OCI-LY7 (cell line): ENCODE measurements at regions not wholly inside any gene's neighbourhood (a gene's known extent, or its start where the extent isn't known, plus 50 kb on each side); places are given as distances from the start of the nearest gene placed in this dataset.

Experiments used
- BruUV-seq: library from RNA; stranded (reverse); fragments of 400-500 nt; replicated peaks from 2 replicates; lab custom pipeline; 2021; lab: Mats Ljungman, UMichigan
- CTCF ChIA-PET: fragments of 300-600 bp; sonication (Branson Sonifier 250); formaldehyde crosslinking; loops from one replicate; lab custom pipeline; 2022; ENCODE audit warnings: antibody characterized with exemption; ENCODE audit not compliant: unreplicated experiment; lab: Charles Lee
- POLR2A ChIA-PET: fragments of 300-600 bp; sonication (Branson Sonifier 250); formaldehyde crosslinking; loops from one replicate; lab custom pipeline; 2022; ENCODE audit warnings: antibody characterized with exemption; lab: Charles Lee
- DNase-seq: peaks from one replicate; pipeline ENCODE4 v3.0.0-alpha.2; 2015; ENCODE audit warnings: low spot score
- H2AFZ ChIP-seq: fragments of 200-600 bp; sonication (generic), shearing (Covaris generic); 2 replicates; pipeline ENCODE4 v1.6.1; 2014; ENCODE audit warnings: mild to moderate bottlenecking, antibody characterized with exemption, low read length, moderate library complexity
- H3K27ac ChIP-seq: fragments of 200-600 bp; sonication (generic); 2 replicates; pipeline ENCODE4 v1.5.1; 2014; ENCODE audit warnings: mixed run types, low read depth, mild to moderate bottlenecking, moderate library complexity, low read length, inconsistent platforms; ENCODE audit not compliant: poor library complexity, severe bottlenecking
- H3K36me3 ChIP-seq: fragments of 200-600 bp; sonication (generic); 2 replicates; pipeline ENCODE4 v1.6.1; 2014; ENCODE audit warnings: mild to moderate bottlenecking, antibody characterized with exemption, low read length, moderate library complexity, mixed read lengths; ENCODE audit not compliant: insufficient read depth
- H3K4me1 ChIP-seq: fragments of 200-600 bp; sonication (generic); 2 replicates; pipeline ENCODE4 v1.5.1; 2014; ENCODE audit warnings: mild to moderate bottlenecking, low read length; ENCODE audit not compliant: insufficient read depth, poor library complexity, severe bottlenecking
- H3K4me2 ChIP-seq: fragments of 200-600 bp; sonication (generic); 2 replicates; pipeline ENCODE4 v1.6.1; 2014; ENCODE audit warnings: mild to moderate bottlenecking, low read length
- H3K4me3 ChIP-seq: fragments of 200-600 bp; sonication (generic); 2 replicates; pipeline ENCODE4 v1.5.1; 2014; ENCODE audit warnings: mild to moderate bottlenecking, low read depth, low read length; ENCODE audit not compliant: poor library complexity, severe bottlenecking
- H3K79me2 ChIP-seq: fragments of 200-600 bp; sonication (generic); 2 replicates; pipeline ENCODE4 v1.6.1; 2016; ENCODE audit warnings: low read depth, mild to moderate bottlenecking, low read length, moderate library complexity, mixed read lengths; ENCODE audit not compliant: insufficient read depth
- H3K9me2 ChIP-seq: fragments of 200-600 bp; sonication (generic); 2 replicates; pipeline ENCODE4 v1.6.1; 2016; ENCODE audit warnings: mild to moderate bottlenecking, low read length, mixed read lengths; ENCODE audit not compliant: insufficient read depth
- H3K9me3 ChIP-seq: fragments of 200-600 bp; sonication (generic); 2 replicates; pipeline ENCODE4 v1.6.1; 2014; ENCODE audit warnings: mild to moderate bottlenecking, mixed run types, low read length, mixed read lengths
- H4K20me1 ChIP-seq: fragments of 200-600 bp; sonication (generic); 2 replicates; pipeline ENCODE4 v1.6.1; 2014; ENCODE audit warnings: mild to moderate bottlenecking, antibody characterized with exemption, low read length, moderate library complexity, mixed read lengths; ENCODE audit not compliant: insufficient read depth
- EZH2phosphoT487 ChIP-seq: fragments of 200-600 bp; sonication (generic); IDR thresholded peaks from 2 replicates; pipeline ENCODE4 v1.6.1; 2018; ENCODE audit warnings: low read depth, borderline replicate concordance, mild to moderate bottlenecking, mixed run types, antibody characterized with exemption, low read length, moderate library complexity, mixed read lengths
- intact Hi-C: fragments of 100-400 bp; cut with micrococcal nuclease; formaldehyde crosslinking; loops from one replicate; pipeline ENCODE4 v1.10.0; 2022; ENCODE audit not compliant: unreplicated experiment
- TF ChIP-seq, protein P1 (sequence below): fragments of 200-600 bp; sonication (generic); conservative IDR thresholded peaks from 2 replicates; pipeline ENCODE4 v1.5.1; 2014; ENCODE audit warnings: mild to moderate bottlenecking, antibody characterized with exemption, low read length, moderate library complexity, mixed read lengths

DNA sequence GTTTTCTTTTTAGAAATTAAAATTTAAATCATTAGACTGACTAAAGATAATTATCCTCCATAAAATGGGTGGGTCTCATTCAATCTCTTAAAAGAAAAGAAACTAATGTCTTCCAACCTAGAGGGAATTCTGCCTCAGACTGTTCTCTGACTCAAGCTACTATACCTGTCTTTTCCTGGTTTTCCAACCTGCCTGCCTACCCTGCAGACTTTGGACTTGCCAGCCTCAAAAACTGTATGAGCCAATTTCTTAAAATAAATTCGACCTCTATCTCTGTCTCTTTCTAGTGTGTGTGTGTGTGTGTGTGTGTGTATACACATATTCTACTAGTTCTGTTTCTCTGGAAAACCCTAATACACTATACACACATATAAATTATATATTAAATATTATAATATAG lies 847.3 kb downstream of the PCDH17 start:
- Histone ChIP-seq H4K20me1 (no peaks in the 10 kb centered on the region), H2AFZ (no peak overlapping the region), H3K4me1 (no peaks in the 10 kb centered on the region), H3K36me3 (no peaks in the 10 kb centered on the region), H3K9me2 (no peaks in the 10 kb centered on the region), H3K27ac (no peak overlapping the region), H3K4me3 (no peak overlapping the region), H3K79me2 (no peaks in the 10 kb centered on the region), H3K9me3 (no peaks in the 10 kb centered on the region), H3K4me2 (no peak overlapping the region)
- intact Hi-C loops: no loop called here
- ChIA-PET CTCF (no interaction called here), POLR2A (no interaction called here)
- no peak for DNase-seq
- TF ChIP-seq, protein P1, sequence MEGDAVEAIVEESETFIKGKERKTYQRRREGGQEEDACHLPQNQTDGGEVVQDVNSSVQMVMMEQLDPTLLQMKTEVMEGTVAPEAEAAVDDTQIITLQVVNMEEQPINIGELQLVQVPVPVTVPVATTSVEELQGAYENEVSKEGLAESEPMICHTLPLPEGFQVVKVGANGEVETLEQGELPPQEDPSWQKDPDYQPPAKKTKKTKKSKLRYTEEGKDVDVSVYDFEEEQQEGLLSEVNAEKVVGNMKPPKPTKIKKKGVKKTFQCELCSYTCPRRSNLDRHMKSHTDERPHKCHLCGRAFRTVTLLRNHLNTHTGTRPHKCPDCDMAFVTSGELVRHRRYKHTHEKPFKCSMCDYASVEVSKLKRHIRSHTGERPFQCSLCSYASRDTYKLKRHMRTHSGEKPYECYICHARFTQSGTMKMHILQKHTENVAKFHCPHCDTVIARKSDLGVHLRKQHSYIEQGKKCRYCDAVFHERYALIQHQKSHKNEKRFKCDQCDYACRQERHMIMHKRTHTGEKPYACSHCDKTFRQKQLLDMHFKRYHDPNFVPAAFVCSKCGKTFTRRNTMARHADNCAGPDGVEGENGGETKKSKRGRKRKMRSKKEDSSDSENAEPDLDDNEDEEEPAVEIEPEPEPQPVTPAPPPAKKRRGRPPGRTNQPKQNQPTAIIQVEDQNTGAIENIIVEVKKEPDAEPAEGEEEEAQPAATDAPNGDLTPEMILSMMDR: no peak
- TF ChIP-seq EZH2phosphoT487: no peak
- no TSS peak for BruUV-seq

GRCh38 chr13:58480061-58480460 lies 848.5 kb downstream of the PCDH17 start:
- H3K9me2 ChIP-seq: no peaks in the 10 kb centered on the region
- no peak overlapping the region for H2AFZ ChIP-seq
- TF ChIP-seq, protein P1: no peak
- TF ChIP-seq EZH2phosphoT487: no peak
- H3K4me2 ChIP-seq: no peak overlapping the region
- H3K27ac ChIP-seq: no peak overlapping the region
- intact Hi-C loops: no loop called here
- H3K36me3 ChIP-seq: no peaks in the 10 kb centered on the region
- H3K4me3 ChIP-seq: no peak overlapping the region
- H4K20me1 ChIP-seq: no peaks in the 10 kb centered on the region
- DNase-seq: no peak
- no peaks in the 10 kb centered on the region for H3K4me1 ChIP-seq
- no peaks in the 10 kb centered on the region for H3K79me2 ChIP-seq
- no TSS peak for BruUV-seq
- POLR2A ChIA-PET: no interaction called here
- H3K9me3 ChIP-seq: no peaks in the 10 kb centered on the region
- CTCF ChIA-PET: no interaction called here

DNA sequence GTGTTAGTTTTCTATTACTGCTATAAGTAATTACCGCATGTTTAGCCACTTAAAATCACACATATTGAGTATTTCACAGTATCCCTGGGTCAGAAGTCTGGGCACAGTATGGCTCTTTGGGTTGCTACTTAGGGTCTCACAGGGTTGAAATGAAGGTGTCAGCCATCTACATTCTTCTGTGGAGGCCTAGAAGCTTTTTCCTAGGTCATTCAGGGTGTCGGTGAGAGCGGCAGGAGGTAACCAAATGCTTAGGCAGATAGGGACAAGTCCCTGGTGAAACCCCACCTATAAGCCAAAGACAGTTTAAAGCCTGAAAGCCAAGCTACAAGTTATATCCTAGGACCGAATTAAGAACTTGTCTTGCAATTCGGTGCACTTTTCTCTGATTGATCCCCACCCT lies 856.7 kb downstream of the PCDH17 start:
- no peaks in the 10 kb centered on the region for H3K79me2 ChIP-seq
- H2AFZ ChIP-seq: no peak overlapping the region
- POLR2A ChIA-PET: no interaction called here
- BruUV-seq: no TSS peak
- H3K9me2 ChIP-seq: no peaks in the 10 kb centered on the region
- no peak overlapping the region for H3K4me3 ChIP-seq
- H3K9me3 ChIP-seq: no peaks in the 10 kb centered on the region
- CTCF ChIA-PET: no interaction called here
- intact Hi-C loops: no loop called here
- no peaks in the 10 kb centered on the region for H3K36me3 ChIP-seq
- DNase-seq: no peak
- no peak overlapping the region for H3K4me2 ChIP-seq
- H3K27ac ChIP-seq: no peak overlapping the region
- H4K20me1 ChIP-seq: no peaks in the 10 kb centered on the region
- H3K4me1 ChIP-seq: no peaks in the 10 kb centered on the region
- TF ChIP-seq EZH2phosphoT487: no peak
- TF ChIP-seq, protein P1: no peak
